Vagina (tissue), 2 donors: ENCODE measurements at regions not wholly inside any gene's neighbourhood (a gene's known extent, or its start where the extent isn't known, plus 50 kb on each side); places are given as distances from the start of the nearest gene placed in this dataset.

Source experiments
- DNase-seq, 2 donors: peaks; one replicate each; pipeline ENCODE4 v3.0.0-alpha.2; 2017; ENCODE audit errors: extremely low spot score in 2 of 2
- H3K27ac ChIP-seq: fragments of 200-600 bp; sonication (generic); one replicate; pipeline ENCODE4 v1.5.1; 2019
- H3K27me3 ChIP-seq: fragments of 200-600 bp; sonication (generic); one replicate; pipeline ENCODE4 v1.5.1; 2019
- H3K36me3 ChIP-seq, 2 donors: fragments of 200-600 bp; sonication (generic); one replicate each; pipeline ENCODE4 v1.5.1; 2017 to 2019
- H3K4me1 ChIP-seq: fragments of 200-600 bp; sonication (generic); one replicate; pipeline ENCODE4 v1.5.1; 2019
- H3K4me3 ChIP-seq, 2 donors: fragments of 200-600 bp; sonication (generic); 1 replicate in 1 of 2; 2 replicates in 1 of 2; pipeline ENCODE4 v1.5.1; 2016 to 2019
- H3K9me3 ChIP-seq: fragments of 200-600 bp; sonication (generic); one replicate; pipeline ENCODE4 v1.5.1; 2019
- POLR2A ChIP-seq, 2 donors: fragments of 450-650 bp; IDR thresholded peaks; one replicate each; pipeline ENCODE4 v1.6.1; 2017; ENCODE audit warnings: antibody characterized with exemption in 2 of 2, mild to moderate bottlenecking in 2 of 2, moderate library complexity in 2 of 2
- POLR2AphosphoS5 ChIP-seq, 2 donors: sonication (generic); formaldehyde crosslinking; IDR thresholded peaks; one replicate each; pipeline ENCODE4 v1.9.0; 2017; ENCODE audit warnings: antibody characterized with exemption in 2 of 2, mild to moderate bottlenecking in 2 of 2, low read depth in 1 of 2; ENCODE audit not compliant: insufficient read depth in 1 of 2
- intact Hi-C: fragments of 100-400 bp; cut with DNase I; formaldehyde crosslinking; loops from one replicate; pipeline ENCODE4 v1.15.1; 2023
- TF ChIP-seq, protein P1 (sequence below), 3 experiments: fragments of 450-650 bp in 2 of 3; fragments of 200-600 bp in 1 of 3; sonication (generic) in 1 of 3; IDR thresholded peaks; one replicate each; pipeline ENCODE4 v1.5.1; 2017 to 2019; ENCODE audit warnings: antibody characterized with exemption in 3 of 3, mild to moderate bottlenecking in 2 of 3, moderate library complexity in 2 of 3

GRCh38 chr1:216910081-216910840, 187.0 kb upstream of the ESRRG start:
- TF ChIP-seq POLR2AphosphoS5 (IDR thresholded peaks at IDR 0.05; ENCODE audit: insufficient read depth in 1 of 2, low read depth in 1 of 2): no peak
- TF ChIP-seq, protein P1, sequence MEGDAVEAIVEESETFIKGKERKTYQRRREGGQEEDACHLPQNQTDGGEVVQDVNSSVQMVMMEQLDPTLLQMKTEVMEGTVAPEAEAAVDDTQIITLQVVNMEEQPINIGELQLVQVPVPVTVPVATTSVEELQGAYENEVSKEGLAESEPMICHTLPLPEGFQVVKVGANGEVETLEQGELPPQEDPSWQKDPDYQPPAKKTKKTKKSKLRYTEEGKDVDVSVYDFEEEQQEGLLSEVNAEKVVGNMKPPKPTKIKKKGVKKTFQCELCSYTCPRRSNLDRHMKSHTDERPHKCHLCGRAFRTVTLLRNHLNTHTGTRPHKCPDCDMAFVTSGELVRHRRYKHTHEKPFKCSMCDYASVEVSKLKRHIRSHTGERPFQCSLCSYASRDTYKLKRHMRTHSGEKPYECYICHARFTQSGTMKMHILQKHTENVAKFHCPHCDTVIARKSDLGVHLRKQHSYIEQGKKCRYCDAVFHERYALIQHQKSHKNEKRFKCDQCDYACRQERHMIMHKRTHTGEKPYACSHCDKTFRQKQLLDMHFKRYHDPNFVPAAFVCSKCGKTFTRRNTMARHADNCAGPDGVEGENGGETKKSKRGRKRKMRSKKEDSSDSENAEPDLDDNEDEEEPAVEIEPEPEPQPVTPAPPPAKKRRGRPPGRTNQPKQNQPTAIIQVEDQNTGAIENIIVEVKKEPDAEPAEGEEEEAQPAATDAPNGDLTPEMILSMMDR (IDR thresholded peaks at IDR 0.05): no peak
- TF ChIP-seq POLR2A (IDR thresholded peaks at IDR 0.05): no peak
- no peaks in the 10 kb centered on the region for H3K9me3 ChIP-seq
- intact Hi-C loops: no loop called here

GRCh38 chr1:216908126-216908525, 184.9 kb upstream of the ESRRG start:
- Histone ChIP-seq H3K4me1 (no peaks in the 10 kb centered on the region), H3K4me3 (no peak overlapping the region), H3K9me3 (no peaks in the 10 kb centered on the region), H3K27ac (no peak overlapping the region), H3K36me3 (no peaks in the 10 kb centered on the region), H3K27me3 (no peaks in the 10 kb centered on the region)
- no peak for DNase-seq
- TF ChIP-seq POLR2AphosphoS5 (IDR thresholded peaks at IDR 0.05; ENCODE audit: insufficient read depth in 1 of 2, low read depth in 1 of 2) (no peak), POLR2A (IDR thresholded peaks at IDR 0.05) (no peak)
- TF ChIP-seq, protein P1 (IDR thresholded peaks at IDR 0.05): no peak
- intact Hi-C loops: no loop called here

More at GRCh38 chr1:216910081-216910840, 187.0 kb upstream of the ESRRG start:
- Histone ChIP-seq H3K27ac (no peak overlapping the region), H3K4me3 (no peak overlapping the region), H3K4me1 (no peaks in the 10 kb centered on the region), H3K27me3 (no peaks in the 10 kb centered on the region), H3K36me3 (no peaks in the 10 kb centered on the region)
- DNase-seq: no peak

- H3K4me1 ChIP-seq: no peaks in the 10 kb centered on the region
- DNase-seq: no peak
- H3K27ac ChIP-seq: no peak overlapping the region
- H3K36me3 ChIP-seq: no peaks in the 10 kb centered on the region
- no peak overlapping the region for H3K4me3 ChIP-seq
- no peaks in the 10 kb centered on the region for H3K9me3 ChIP-seq
- TF ChIP-seq POLR2A (IDR thresholded peaks at IDR 0.05): no peak
- TF ChIP-seq POLR2AphosphoS5 (IDR thresholded peaks at IDR 0.05; ENCODE audit: insufficient read depth in 1 of 2, low read depth in 1 of 2): no peak
- TF ChIP-seq, protein P1 (IDR thresholded peaks at IDR 0.05): no peak
- intact Hi-C loops: no loop called here
- H3K27me3 ChIP-seq: no peaks in the 10 kb centered on the region
Measured at GRCh38 chr1:216907100-216907499, 183.9 kb upstream of the ESRRG start.

DNA sequence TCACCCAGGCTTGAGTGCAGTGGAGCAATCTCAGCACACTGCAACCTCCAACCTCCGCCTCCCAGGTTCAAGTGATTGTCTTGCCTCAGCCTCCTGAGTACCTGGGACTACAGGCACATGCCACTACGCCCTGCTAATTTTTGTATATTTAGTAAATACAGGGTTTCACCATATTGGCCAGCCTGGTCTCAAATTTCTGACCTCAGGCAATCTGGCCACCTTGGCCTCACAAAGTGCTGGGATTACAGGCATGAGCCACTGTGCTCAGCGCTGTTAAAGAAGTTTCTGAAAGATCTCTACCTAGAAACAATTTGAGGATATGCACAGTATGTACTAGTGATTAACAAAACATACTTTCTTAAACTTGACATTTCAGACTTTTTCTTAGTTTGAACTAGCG, 182.6 kb upstream of the ESRRG start:
- H3K27ac ChIP-seq: no peak overlapping the region
- no peaks in the 10 kb centered on the region for H3K9me3 ChIP-seq
- TF ChIP-seq POLR2AphosphoS5 (IDR thresholded peaks at IDR 0.05; ENCODE audit: insufficient read depth in 1 of 2, low read depth in 1 of 2): no peak
- no peaks in the 10 kb centered on the region for H3K27me3 ChIP-seq
- no peak overlapping the region for H3K4me3 ChIP-seq
- no peaks in the 10 kb centered on the region for H3K36me3 ChIP-seq
- DNase-seq: no peak
- no peaks in the 10 kb centered on the region for H3K4me1 ChIP-seq
- intact Hi-C loops: no loop called here

DNA sequence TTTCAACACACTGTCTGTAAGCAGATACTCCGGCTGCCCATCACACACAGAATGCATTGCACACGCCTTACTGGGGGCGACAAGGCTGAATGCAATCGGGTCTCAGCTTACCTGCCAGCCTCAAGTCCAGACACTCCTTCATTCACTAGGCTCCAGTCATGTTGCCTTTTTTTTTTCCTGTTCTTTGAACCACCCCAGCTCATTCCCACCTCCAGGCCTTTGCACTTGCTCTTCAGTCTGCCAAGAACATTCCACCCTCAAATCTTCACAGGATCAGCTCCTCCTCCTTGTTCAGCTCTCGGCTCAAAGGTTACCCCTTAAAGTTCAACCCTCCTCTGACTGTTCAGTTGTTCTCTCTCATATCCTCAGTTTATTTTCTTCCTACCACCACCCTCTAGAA, 181.9 kb upstream of the ESRRG start:
- Histone ChIP-seq H3K36me3 (no peaks in the 10 kb centered on the region), H3K9me3 (no peaks in the 10 kb centered on the region), H3K4me3 (no peak overlapping the region), H3K27me3 (no peaks in the 10 kb centered on the region), H3K27ac (no peak overlapping the region), H3K4me1 (no peaks in the 10 kb centered on the region)
- intact Hi-C loops: no loop called here
- DNase-seq: no peak
- TF ChIP-seq POLR2AphosphoS5 (IDR thresholded peaks at IDR 0.05; ENCODE audit: insufficient read depth in 1 of 2, low read depth in 1 of 2) (no peak), POLR2A (IDR thresholded peaks at IDR 0.05) (no peak)
- TF ChIP-seq, protein P1 (IDR thresholded peaks at IDR 0.05): no peak
